Endothelial cell of umbilical vein (primary cell): ENCODE measurements at regions not wholly inside any gene's neighbourhood (a gene's known extent, or its start where the extent isn't known, plus 50 kb on each side); places are given as distances from the start of the nearest gene placed in this dataset.

ENCODE experiments used
- BruUV-seq: library from RNA; stranded (reverse); fragments of 400-500 nt; replicated peaks from 2 replicates; lab custom pipeline; 2021; lab: Mats Ljungman, UMichigan
- CTCF ChIA-PET: fragments of 300-600, 350-600 bp; sonication (Branson Sonifier 250); formaldehyde crosslinking; loops from one replicate; lab custom pipeline; 2021; ENCODE audit warnings: antibody characterized with exemption, inconsistent platforms; lab: Charles Lee
- POLR2A ChIA-PET: fragments of 300-600, 350-600 bp; sonication (Branson Sonifier 250); formaldehyde crosslinking; loops from one replicate; lab custom pipeline; 2021; ENCODE audit warnings: antibody characterized with exemption, inconsistent platforms; lab: Charles Lee
- DNase-seq: peaks from one replicate; pipeline ENCODE4 v3.0.0-alpha.2; 2011; ENCODE audit warnings: low read depth, low spot score
- FAIRE-seq: peaks from 2 replicates; lab custom pipeline; 2011; peaks lifted over from hg19 to GRCh38; lab: Jason Lieb, UNC
- H2AFZ ChIP-seq: 2 replicates; pipeline ENCODE4 v1.6.0; 2012; ENCODE audit warnings: low read depth, low read length, control low read depth, inconsistent platforms
- H3K27ac ChIP-seq: 2 replicates; pipeline ENCODE4 v1.5.1; 2011; ENCODE audit warnings: low read depth, mild to moderate bottlenecking, control low read depth, low read length, moderate library complexity; ENCODE audit not compliant: insufficient read depth
- H3K27me3 ChIP-seq, 2 experiments: 2 replicates each; pipeline versions ENCODE4 v1.6.0 to v1.6.1; 2011; ENCODE audit warnings: low read length in 2 of 2, mixed read lengths in 1 of 2; ENCODE audit not compliant: control insufficient read depth in 2 of 2, insufficient read depth in 2 of 2
- H3K36me3 ChIP-seq, 2 experiments: 2 replicates in 1 of 2; 3 replicates in 1 of 2; pipeline ENCODE4 v1.5.1; 2011; ENCODE audit warnings: low read length in 2 of 2, mild to moderate bottlenecking in 1 of 2, moderate library complexity in 1 of 2; ENCODE audit not compliant: control insufficient read depth in 2 of 2, insufficient read depth in 2 of 2; ENCODE audit errors: extremely low read depth in 1 of 2
- H3K4me1 ChIP-seq: 3 replicates; pipeline ENCODE4 v1.5.1; 2011; ENCODE audit warnings: mild to moderate bottlenecking, low read length; ENCODE audit not compliant: control insufficient read depth, insufficient read depth; ENCODE audit errors: extremely low read depth
- H3K4me2 ChIP-seq: 2 replicates; pipeline ENCODE4 v1.6.1; 2011; ENCODE audit warnings: low read length, control low read depth, mixed read lengths; ENCODE audit not compliant: insufficient read depth
- H3K4me3 ChIP-seq, 3 experiments: fragments of 200-600 bp in 1 of 3; sonication (generic), shearing (Covaris generic) in 1 of 3; replicated peaks in 1 of 3; 2 replicates each; pipeline ENCODE4 v1.5.1; 2011 to 2016; ENCODE audit warnings: control low read depth in 3 of 3, low read length in 3 of 3, mild to moderate bottlenecking in 2 of 3, inconsistent platforms in 1 of 3, low read depth in 1 of 3, moderate library complexity in 1 of 3; ENCODE audit not compliant: insufficient read depth in 1 of 3
- H3K79me2 ChIP-seq: 2 replicates; pipeline ENCODE4 v1.6.0; 2012; ENCODE audit warnings: low read length, inconsistent platforms; ENCODE audit not compliant: control insufficient read depth, insufficient read depth
- H3K9ac ChIP-seq: replicated peaks from 2 replicates; pipeline ENCODE3; 2011; ENCODE audit warnings: low read length, control low read depth; ENCODE audit not compliant: insufficient read depth; ENCODE audit errors: extremely low read depth
- H3K9me1 ChIP-seq: replicated peaks from 3 replicates; pipeline ENCODE4 v1.6.0; 2011; ENCODE audit warnings: mild to moderate bottlenecking, low read length; ENCODE audit not compliant: control insufficient read depth, insufficient read depth; ENCODE audit errors: extremely low read depth
- H3K9me3 ChIP-seq: replicated peaks from 2 replicates; pipeline ENCODE4 v1.5.1; 2012; ENCODE audit warnings: low read length, inconsistent platforms; ENCODE audit not compliant: control insufficient read depth, insufficient read depth
- H4K20me1 ChIP-seq: replicated peaks from 2 replicates; pipeline ENCODE3; 2011; ENCODE audit warnings: mild to moderate bottlenecking, low read length; ENCODE audit not compliant: control insufficient read depth, insufficient read depth; ENCODE audit errors: extremely low read depth
- CTCF ChIP-seq, 2 donors: IDR thresholded peaks; 1 replicate in 1 of 2; 2 replicates in 1 of 2; pipeline ENCODE4 v1.5.1; 2011; ENCODE audit warnings: low read length in 2 of 2, mild to moderate bottlenecking in 2 of 2, moderate library complexity in 2 of 2, control low read depth in 1 of 2, inconsistent platforms in 1 of 2, low read depth in 1 of 2; ENCODE audit not compliant: insufficient read depth in 1 of 2; ENCODE audit errors: extremely low read depth in 1 of 2
- GATA2 ChIP-seq: IDR thresholded peaks from 2 replicates; pipeline ENCODE4 v1.7.0; 2011; ENCODE audit warnings: low read depth, mild to moderate bottlenecking, moderate library complexity, mixed read lengths, low read length; ENCODE audit not compliant: insufficient read length, insufficient read depth
- JUN ChIP-seq: IDR thresholded peaks from 2 replicates; pipeline ENCODE4 v1.6.1; 2011; ENCODE audit warnings: borderline replicate concordance, low read depth; ENCODE audit not compliant: insufficient read length, insufficient read depth
- MAX ChIP-seq: IDR thresholded peaks from 2 replicates; pipeline ENCODE4 v1.6.1; 2011; ENCODE audit not compliant: insufficient read depth, insufficient read length
- POLR2A ChIP-seq: IDR thresholded peaks from 2 replicates; pipeline ENCODE4 v1.6.1; 2012; ENCODE audit warnings: low read depth, mild to moderate bottlenecking, control low read depth, low read length
- POLR2AphosphoS5 ChIP-seq: IDR thresholded peaks from 2 replicates; pipeline ENCODE4 v1.6.1; 2012; ENCODE audit warnings: low read depth, mild to moderate bottlenecking, control low read depth, low read length, moderate library complexity; ENCODE audit not compliant: insufficient read depth
- dilution Hi-C: fragments of 300-500 bp; cut with MboI; formaldehyde crosslinking; loops from one replicate; pipeline ENCODE4 v1.15.0; 2019; ENCODE audit warnings: low sequenced_read_pairs; ENCODE audit not compliant: extremely low pct_ligation_motif_present
- intact Hi-C: fragments of 100-400 bp; cut with micrococcal nuclease; formaldehyde crosslinking; loops from one replicate; pipeline ENCODE4 v1.10.0; 2022

DNA sequence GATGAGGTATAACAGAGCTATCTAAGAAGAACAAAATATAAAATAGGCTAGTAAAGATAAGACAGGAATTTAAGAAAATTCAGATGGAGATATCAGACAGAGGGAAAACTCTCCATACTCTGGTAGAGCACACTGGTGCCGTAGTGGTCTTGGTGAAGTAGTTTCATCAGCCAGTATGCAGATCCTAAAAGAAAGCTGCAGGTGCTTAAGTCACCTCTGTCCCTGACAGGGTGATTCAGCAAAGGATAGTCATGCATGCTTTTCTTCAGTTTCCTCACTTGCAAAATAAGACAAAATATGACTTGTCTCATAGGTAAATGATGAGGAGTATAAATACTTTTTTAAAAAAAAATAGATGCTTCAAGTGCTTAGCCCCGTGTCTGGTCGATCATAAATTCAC, 794.9 kb downstream of the TNS3 start:
- H3K4me1 ChIP-seq, result peaks cover 13% of the 10 kb centered on the region
- no peak overlapping the region for H2AFZ ChIP-seq
- no peaks in the 10 kb centered on the region for H3K27me3 ChIP-seq
- ChIA-PET CTCF (interaction anchor here (0.7 to 1.0 kb wide), 2 partner anchors 123 to 301 kb away, joined by 3 read pairs; no protein-coding TSS in a partner anchor), POLR2A (no interaction called here)
- H3K4me3 ChIP-seq, result no peak overlapping the region
- no TSS peak for BruUV-seq
- no peak for DNase-seq
- H3K9ac ChIP-seq, result no peak overlapping the region
- intact Hi-C loops (no loop called here), dilution Hi-C loops (no loop called here)
- no peaks in the 10 kb centered on the region for H3K9me1 ChIP-seq
- no peaks in the 10 kb centered on the region for H4K20me1 ChIP-seq
- FAIRE-seq, result no peak
- H3K36me3 ChIP-seq, result no peaks in the 10 kb centered on the region
- no peak for TF ChIP-seq GATA2
- no peak for TF ChIP-seq MAX
- TF ChIP-seq CTCF (IDR thresholded peaks at IDR 0.05; ENCODE audit: extremely low read depth in 1 of 2, insufficient read depth in 1 of 2, low read depth in 1 of 2, low read length in 2 of 2), result no peak
- no peak for TF ChIP-seq JUN
- TF ChIP-seq POLR2A, result no peak
- no peak for TF ChIP-seq POLR2AphosphoS5
- no peak overlapping the region for H3K4me2 ChIP-seq
- no peaks in the 10 kb centered on the region for H3K9me3 ChIP-seq
- H3K79me2 ChIP-seq, result no peaks in the 10 kb centered on the region
- H3K27ac ChIP-seq, result no peak overlapping the region
